HG02981 (cell line): ENCODE measurements at regions not wholly inside any gene's neighbourhood (a gene's known extent, or its start where the extent isn't known, plus 50 kb on each side); places are given as distances from the start of the nearest gene placed in this dataset.
"Not testable (repeated sequence)": the region's sequence is repeated elsewhere in the genome, so short reads cannot be mapped to it uniquely, and the experiment has no call there.

Experiments
- ATAC-seq: cut with Tn5 transposase; IDR thresholded peaks from one replicate; pipeline ENCODE4 v1.9.1; 2021; ENCODE audit warnings: mild to moderate bottlenecking, moderate library complexity; ENCODE audit not compliant: unreplicated experiment

- ATAC-seq = no peak
These were observed 449.7 kb downstream of the PCDH10 start for GRCh38 chr4:133598779-133599178.

- ATAC-seq = no peak
These were observed 448.2 kb downstream of the PCDH10 start for GRCh38 chr4:133597251-133597650.

DNA sequence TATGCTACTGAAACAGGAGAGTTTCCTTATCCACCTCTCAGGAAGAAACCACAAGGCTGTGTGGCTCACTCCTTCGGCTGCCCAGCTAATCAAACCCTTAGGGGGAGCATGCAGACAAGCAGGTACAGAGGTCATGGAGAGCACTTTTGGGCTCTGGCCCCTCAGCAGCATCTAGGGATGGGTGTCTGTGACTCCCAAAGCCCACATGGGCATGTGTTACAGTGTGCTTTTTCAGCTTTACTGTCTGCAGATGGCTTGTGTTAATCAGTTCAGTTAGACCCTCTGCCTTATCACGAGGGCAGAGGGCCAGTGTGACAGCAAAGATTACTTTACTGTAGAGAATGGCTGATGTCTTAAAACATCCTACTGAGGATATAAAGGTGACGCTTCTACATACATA lies 447.4 kb downstream of the PCDH10 start:
- ATAC-seq = no peak

DNA sequence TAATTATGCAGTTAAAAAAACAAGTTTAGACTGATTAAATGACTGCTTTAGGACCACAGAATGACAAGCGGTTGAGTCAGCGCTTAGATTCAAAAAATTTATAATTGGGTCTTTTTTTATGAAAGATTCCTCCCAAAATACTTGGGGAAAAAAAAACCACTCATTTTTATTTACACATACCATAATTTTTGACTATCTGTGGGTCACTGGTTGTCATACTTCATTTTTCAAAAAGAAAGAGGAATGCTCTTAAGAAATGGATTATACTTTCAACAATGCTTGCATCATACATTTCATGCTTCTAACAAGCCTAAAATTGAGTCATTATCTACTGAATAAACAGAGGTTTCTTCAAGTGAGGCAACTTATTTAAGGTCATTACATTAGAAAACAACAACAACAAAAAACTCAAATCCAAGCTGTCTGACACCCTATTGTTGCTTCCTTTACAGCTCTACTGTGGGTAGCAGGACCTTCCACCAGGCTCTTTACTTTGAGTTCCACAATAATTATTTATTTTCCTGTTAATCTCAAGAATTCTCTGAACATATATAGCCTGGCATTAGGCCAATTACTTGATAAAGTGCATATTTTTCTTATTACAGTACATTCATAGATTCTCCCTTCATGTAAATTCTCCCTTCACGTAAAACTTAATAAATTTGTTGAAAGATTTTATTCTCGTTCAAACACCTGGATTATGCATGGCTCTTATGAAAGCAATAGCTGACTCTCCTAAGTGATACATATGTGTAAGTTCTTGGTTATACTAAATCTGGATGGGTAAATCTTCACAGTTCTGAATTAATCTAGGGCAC lies 445.5 kb downstream of the PCDH10 start:
- ATAC-seq = no peak

GRCh38 chr4:133593764-133594163 lies 444.7 kb downstream of the PCDH10 start:
- ATAC-seq = no peak

- ATAC-seq = no peak
These were observed 443.5 kb downstream of the PCDH10 start for GRCh38 chr4:133592591-133592990.

DNA sequence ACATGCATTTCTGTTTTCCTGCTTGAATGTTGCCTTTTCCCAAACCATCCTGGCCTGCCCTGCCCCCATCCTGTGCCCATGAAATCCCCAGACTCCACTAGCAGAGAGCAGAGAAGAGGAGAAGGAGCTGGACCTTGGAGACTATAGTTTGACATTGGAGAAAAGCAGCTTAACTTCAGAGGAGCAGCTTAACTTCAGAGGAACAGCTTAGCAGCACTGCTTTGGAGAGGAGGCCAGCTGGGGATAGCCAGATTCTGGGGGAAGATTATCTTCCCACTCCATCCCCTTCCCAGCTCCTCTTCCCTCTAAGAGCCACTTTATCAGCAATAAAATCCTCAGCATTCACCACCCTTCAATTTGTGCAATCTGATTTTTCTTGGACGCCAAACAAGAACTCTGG lies 443.0 kb downstream of the PCDH10 start:
- ATAC-seq = no peak

DNA sequence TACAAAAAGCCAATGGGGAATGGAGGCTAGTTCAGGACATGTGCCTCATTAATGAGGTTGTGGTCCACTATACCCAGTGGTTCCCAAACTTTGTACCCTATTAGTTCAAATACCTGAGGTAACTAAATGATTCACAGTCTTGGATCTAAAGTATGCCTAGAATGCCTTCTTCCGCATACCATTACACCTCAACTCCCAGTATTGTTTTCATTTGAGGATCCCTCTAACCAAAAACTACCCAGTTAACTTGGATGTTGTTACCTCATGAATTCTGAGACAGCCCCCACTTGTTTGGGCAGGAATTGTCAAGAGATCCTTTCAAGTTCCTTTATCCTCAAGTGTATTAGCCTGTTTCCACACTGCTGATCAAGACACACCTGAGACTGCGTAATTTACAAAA lies 439.2 kb downstream of the PCDH10 start:
- ATAC-seq = no peak

- ATAC-seq = no peak
These were observed 436.2 kb downstream of the PCDH10 start for GRCh38 chr4:133585323-133585722.

DNA sequence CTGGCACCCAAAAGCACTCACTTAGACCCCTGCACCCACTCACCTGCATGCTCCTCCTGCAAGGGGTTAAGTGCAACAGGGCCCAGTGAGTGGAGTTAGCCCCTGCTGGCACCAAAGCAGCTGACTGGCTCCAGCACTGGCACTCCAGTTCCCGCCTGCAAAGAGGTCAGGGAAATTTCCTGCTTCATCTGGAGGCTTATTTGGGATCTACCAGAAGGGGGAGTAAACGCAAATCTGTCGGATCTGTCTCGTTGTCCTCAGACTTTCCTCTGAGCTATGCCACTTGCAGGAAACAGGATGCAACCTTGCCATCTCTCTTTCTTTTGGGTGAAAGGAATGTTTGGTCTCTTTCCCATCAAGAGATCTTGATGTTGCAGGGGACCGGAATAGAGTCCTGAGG lies 435.6 kb downstream of the PCDH10 start:
- no peak for ATAC-seq

DNA sequence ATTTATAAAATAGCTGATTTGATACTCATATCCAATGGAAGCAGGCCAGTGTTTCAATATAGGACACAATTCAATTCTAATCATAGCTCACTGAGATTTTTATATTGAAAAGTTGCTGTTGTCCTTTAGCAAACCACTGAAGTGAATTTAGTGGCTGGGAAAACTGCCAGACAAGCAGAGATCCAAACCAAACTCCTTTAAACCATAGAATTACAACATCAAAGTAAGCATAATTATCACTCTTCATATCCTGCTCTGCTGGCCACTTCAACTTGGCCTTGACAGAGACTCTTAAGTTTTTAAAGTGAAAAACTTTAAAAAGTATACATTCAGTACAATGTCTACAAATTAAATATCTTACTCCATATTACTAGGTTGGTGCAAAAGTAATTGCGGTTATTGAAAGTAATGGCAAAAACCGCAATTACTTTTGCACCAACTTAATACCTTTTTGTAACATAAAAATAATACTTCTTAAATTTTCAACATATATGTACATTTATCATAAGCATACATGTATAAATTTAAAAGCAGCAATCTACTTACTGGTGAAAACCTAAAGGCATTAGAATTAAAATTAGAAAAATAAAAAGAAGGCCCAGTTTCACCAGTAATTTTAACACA lies 433.0 kb downstream of the PCDH10 start:
- no peak for ATAC-seq

GRCh38 chr4:133574248-133574647 lies 425.2 kb downstream of the PCDH10 start:
- no peak for ATAC-seq

GRCh38 chr4:133565379-133565778 lies 416.3 kb downstream of the PCDH10 start:
- no peak for ATAC-seq

DNA sequence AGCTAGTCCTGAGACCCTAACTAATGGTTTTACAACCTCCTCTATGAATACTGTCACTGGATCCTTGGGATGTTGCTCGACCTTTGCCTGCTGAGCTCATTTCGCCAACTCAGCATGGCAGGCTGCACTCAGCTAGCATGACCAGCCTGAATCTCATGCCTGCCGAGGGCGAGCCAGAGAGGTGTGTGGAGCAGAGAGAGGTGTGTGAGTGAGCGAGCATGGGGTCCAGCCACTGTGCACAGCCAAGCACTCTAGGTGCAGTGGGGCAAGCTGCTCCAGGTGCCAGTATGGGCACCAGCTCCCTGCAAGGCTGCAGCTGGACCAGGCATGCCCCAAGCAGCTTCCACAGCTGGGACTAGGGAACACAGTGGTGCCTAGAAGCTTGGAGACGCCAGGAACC lies 410.9 kb downstream of the PCDH10 start:
- no peak for ATAC-seq

GRCh38 chr4:133555671-133556070 lies 406.6 kb downstream of the PCDH10 start:
- no peak for ATAC-seq

DNA sequence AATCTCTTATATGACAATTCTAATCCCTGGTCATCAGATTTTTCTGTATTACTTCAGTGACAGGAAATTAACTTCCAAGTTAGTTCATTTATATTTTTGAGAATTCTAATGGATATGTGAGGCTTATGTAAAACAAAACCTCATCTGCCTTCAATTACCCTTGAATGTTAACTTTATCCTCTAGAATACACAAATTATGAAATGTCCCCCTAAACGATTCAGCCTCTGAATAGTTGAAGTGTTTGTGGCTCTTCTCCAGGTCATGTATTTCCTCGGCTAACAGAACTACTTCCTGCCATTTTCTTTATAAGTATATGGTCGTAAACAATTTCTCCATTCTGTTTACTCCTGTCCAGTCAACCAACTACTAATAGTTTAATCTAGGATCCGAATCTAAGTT lies 401.3 kb downstream of the PCDH10 start:
- no peak for ATAC-seq

- no peak for ATAC-seq
These were observed 395.0 kb downstream of the PCDH10 start for GRCh38 chr4:133544097-133544496.

- ATAC-seq = no peak
These were observed 388.7 kb downstream of the PCDH10 start for GRCh38 chr4:133537780-133538281.

DNA sequence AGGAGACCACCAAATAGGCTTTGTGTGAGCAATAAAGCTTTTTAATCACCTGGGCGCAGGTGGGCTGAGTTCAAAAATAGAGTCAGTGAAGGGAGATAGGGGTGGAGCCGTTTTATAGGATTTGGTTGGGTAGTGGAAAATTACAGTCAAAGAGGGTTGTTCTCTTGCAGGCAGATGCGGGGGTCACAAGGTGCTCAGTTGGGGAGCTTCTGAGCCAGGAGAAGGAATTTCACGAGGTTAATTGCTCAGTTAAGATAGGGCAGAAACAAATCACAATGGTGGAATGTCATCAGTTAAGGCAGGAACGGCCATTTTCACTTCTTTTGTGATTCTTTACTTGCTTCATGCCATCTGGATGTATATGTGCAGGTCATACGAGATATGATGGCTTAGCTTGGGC lies 385.1 kb downstream of the PCDH10 start:
- ATAC-seq = not testable (repeated sequence)

DNA sequence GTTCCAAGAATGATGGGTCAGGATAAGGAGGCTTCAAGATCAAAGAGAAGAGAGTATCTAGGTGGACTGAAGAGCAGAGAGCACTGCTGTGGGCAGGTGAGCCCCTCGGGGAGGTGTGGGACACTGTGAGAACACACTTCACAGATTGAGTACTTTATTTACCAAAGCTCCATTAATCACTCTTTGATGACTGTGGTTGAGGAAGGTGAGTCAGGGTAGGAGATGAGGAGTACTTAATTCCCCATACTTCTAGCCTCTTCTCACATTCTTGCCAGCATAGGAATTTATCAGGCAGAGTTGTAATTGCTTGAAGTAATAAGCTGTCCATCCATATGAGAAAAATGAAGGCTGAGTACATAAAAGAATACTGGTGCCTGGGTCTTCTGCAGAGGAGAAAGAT lies 375.3 kb downstream of the PCDH10 start:
- no peak for ATAC-seq

GRCh38 chr4:133513901-133514300 lies 364.8 kb downstream of the PCDH10 start:
- ATAC-seq = no peak

DNA sequence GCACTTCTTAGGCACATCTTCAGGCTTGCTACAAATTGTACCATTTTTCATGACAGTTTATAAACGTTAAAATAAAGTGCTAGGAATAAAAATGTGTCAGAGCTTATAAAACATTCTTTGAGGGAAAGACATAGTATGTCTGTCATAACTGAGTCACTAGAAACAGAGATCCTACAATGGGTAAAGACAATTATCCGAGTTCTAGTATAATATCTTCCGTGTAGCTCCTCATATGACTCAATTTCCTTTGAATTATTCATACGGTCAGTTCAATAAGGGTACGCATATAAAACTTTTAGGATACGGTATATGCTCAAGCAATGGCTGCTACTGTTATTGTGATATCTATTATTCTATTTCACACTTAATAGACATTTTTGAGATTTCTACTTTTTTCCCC lies 349.1 kb downstream of the PCDH10 start:
- no peak for ATAC-seq
